Activated B cell treated with CpG ODN at 0.5 μM for 24 hours (primary cell): ENCODE measurements at regions not wholly inside any gene's neighbourhood (a gene's known extent, or its start where the extent isn't known, plus 50 kb on each side); places are given as distances from the start of the nearest gene placed in this dataset.

Source experiments
- ATAC-seq: fragments of 200-7000 bp; cut with Tn5 transposase; one replicate; pipeline ENCODE4 v1.10.0; 2021; ENCODE audit warnings: low read depth, mild to moderate bottlenecking, moderate library complexity
- CTCF ChIA-PET: fragments of 350-600 bp; sonication (Branson Sonifier 250); formaldehyde crosslinking; loops from one replicate; lab custom pipeline; 2021; ENCODE audit warnings: antibody characterized with exemption; lab: Charles Lee
- POLR2A ChIA-PET: fragments of 350-600 bp; sonication (Branson Sonifier 250); formaldehyde crosslinking; loops from one replicate; lab custom pipeline; 2021; ENCODE audit warnings: antibody characterized with exemption; lab: Charles Lee
- DNase-seq: peaks from one replicate; pipeline ENCODE4 v3.0.0; 2022
- H3K27ac Mint-ChIP-seq: one replicate; pipeline ENCODE4 v1.8.0; 2020; ENCODE audit warnings: mixed read lengths
- H3K27me3 Mint-ChIP-seq: one replicate; pipeline ENCODE4 v1.8.0; 2021; ENCODE audit warnings: mixed read lengths
- H3K36me3 Mint-ChIP-seq: one replicate; pipeline ENCODE4 v1.8.0; 2021; ENCODE audit warnings: low read depth, mixed read lengths
- H3K4me1 Mint-ChIP-seq: one replicate; pipeline ENCODE4 v1.8.0; 2021; ENCODE audit warnings: mixed read lengths
- H3K4me3 Mint-ChIP-seq: one replicate; pipeline ENCODE4 v1.8.0; 2020; ENCODE audit warnings: mild to moderate bottlenecking, mixed read lengths
- H3K9me3 Mint-ChIP-seq: one replicate; pipeline ENCODE4 v1.8.0; 2020; ENCODE audit warnings: mixed read lengths
- intact Hi-C: fragments of 100-400 bp; cut with micrococcal nuclease; formaldehyde crosslinking; loops from one replicate; pipeline ENCODE4 v1.15.1; 2024
- TF ChIP-seq, protein P1 (sequence below): fragments of 200-600 bp; IDR thresholded peaks from one replicate; pipeline ENCODE4 v1.8.0; 2022; ENCODE audit warnings: antibody characterized with exemption, mild to moderate bottlenecking

- no peak overlapping the region for H3K4me3 Mint-ChIP-seq
- no peak overlapping the region for H3K27ac Mint-ChIP-seq
- DNase-seq (no peak), ATAC-seq (no peak)
- no peaks in the 10 kb centered on the region for H3K36me3 Mint-ChIP-seq
- H3K27me3 Mint-ChIP-seq = no peaks in the 10 kb centered on the region
- ChIA-PET POLR2A (no interaction called here), CTCF (no interaction called here)
- intact Hi-C loops = no loop called here
- no peaks in the 10 kb centered on the region for H3K9me3 Mint-ChIP-seq
- no peaks in the 10 kb centered on the region for H3K4me1 Mint-ChIP-seq
- TF ChIP-seq, protein P1, sequence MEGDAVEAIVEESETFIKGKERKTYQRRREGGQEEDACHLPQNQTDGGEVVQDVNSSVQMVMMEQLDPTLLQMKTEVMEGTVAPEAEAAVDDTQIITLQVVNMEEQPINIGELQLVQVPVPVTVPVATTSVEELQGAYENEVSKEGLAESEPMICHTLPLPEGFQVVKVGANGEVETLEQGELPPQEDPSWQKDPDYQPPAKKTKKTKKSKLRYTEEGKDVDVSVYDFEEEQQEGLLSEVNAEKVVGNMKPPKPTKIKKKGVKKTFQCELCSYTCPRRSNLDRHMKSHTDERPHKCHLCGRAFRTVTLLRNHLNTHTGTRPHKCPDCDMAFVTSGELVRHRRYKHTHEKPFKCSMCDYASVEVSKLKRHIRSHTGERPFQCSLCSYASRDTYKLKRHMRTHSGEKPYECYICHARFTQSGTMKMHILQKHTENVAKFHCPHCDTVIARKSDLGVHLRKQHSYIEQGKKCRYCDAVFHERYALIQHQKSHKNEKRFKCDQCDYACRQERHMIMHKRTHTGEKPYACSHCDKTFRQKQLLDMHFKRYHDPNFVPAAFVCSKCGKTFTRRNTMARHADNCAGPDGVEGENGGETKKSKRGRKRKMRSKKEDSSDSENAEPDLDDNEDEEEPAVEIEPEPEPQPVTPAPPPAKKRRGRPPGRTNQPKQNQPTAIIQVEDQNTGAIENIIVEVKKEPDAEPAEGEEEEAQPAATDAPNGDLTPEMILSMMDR = no peak
Measured at GRCh38 chr5:29054694-29055093, 2016.3 kb upstream of the CDH9 start.

DNA sequence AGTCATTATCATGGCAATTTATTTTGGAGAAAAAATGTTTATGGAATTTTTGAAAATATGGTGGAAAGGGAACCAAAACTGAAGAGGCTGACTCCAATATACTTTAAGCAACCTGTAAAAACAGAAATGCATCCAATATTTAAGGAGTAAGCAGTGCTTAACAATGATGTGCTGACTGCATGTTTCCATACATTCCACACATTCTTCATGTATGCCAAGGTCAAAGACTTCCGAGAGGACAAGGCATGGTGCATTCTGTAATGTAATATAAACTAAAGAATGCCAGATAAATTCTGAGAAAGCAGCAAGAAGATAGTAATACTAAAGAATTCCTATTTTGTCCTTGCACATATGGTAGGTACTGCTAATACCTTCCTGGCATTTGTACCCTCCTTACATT is 2015.9 kb upstream of the CDH9 start:
- no peak for ATAC-seq
- POLR2A ChIA-PET = no interaction called here
- H3K4me1 Mint-ChIP-seq = no peaks in the 10 kb centered on the region

GRCh38 chr5:29051509-29051908 is 2013.1 kb upstream of the CDH9 start:
- TF ChIP-seq, protein P1 = no peak
- POLR2A ChIA-PET = no interaction called here

More for the DNA sequence above, 2015.9 kb upstream of the CDH9 start:
- DNase-seq = no peak
- CTCF ChIA-PET = no interaction called here
- Mint-ChIP-seq H3K9me3 (no peaks in the 10 kb centered on the region), H3K36me3 (no peaks in the 10 kb centered on the region), H3K27me3 (no peaks in the 10 kb centered on the region), H3K27ac (no peak overlapping the region), H3K4me3 (no peak overlapping the region)
- intact Hi-C loops = no loop called here
- TF ChIP-seq, protein P1 = no peak

DNA sequence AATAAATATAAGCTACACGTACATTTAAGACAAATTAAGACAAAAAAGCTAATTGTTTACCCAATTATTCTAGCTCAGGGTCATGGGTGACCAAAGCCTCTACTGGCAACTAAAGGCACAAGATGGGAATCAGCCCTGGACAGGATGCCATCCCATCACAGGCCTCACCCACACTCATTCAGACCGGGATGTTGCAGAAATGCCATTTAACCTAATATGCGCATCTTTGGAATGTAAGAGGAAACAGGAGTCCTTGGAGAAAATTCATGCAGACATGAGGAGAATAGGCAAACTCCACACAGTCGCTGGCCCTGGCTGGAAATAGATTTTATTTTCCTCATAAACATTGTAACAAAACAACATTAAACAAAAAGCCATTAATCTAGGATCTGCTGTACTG is 2003.8 kb upstream of the CDH9 start:
- ChIA-PET CTCF (no interaction called here), POLR2A (no interaction called here)
- H3K27me3 Mint-ChIP-seq = no peaks in the 10 kb centered on the region
- no peak overlapping the region for H3K27ac Mint-ChIP-seq
- no peak overlapping the region for H3K4me3 Mint-ChIP-seq
- ATAC-seq = no peak
- no peaks in the 10 kb centered on the region for H3K4me1 Mint-ChIP-seq
- TF ChIP-seq, protein P1 = no peak
- no peaks in the 10 kb centered on the region for H3K36me3 Mint-ChIP-seq
- intact Hi-C loops = no loop called here
- DNase-seq = no peak
- no peaks in the 10 kb centered on the region for H3K9me3 Mint-ChIP-seq

More at GRCh38 chr5:29051509-29051908, 2013.1 kb upstream of the CDH9 start:
- Mint-ChIP-seq H3K9me3 (no peaks in the 10 kb centered on the region), H3K36me3 (no peaks in the 10 kb centered on the region), H3K27ac (no peak overlapping the region), H3K4me3 (no peak overlapping the region), H3K4me1 (no peaks in the 10 kb centered on the region), H3K27me3 (no peaks in the 10 kb centered on the region)
- CTCF ChIA-PET = no interaction called here
- DNase-seq (no peak), ATAC-seq (no peak)
- intact Hi-C loops = no loop called here

DNA sequence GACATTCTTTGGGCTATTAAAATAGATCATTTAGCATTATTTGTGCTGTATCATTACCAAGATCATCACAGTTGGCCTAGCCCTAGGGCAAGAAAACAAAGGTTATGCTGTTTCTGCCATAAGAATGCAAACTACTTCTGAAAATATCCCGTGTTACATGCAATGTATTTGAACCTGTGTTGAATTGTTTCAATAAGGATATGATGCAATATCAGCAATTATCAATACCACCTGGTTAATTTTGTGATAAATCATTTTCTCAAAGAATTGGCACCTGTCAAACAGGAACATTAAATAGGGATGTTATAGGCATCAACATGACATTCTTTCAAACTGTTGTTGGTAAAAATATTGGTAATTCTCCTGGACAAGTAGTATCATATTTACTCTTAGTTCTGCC is 2002.0 kb upstream of the CDH9 start:
- ChIA-PET POLR2A (no interaction called here), CTCF (no interaction called here)
- Mint-ChIP-seq H3K36me3 (no peaks in the 10 kb centered on the region), H3K27ac (no peak overlapping the region), H3K27me3 (no peaks in the 10 kb centered on the region), H3K9me3 (no peaks in the 10 kb centered on the region), H3K4me1 (no peaks in the 10 kb centered on the region), H3K4me3 (no peak overlapping the region)
- DNase-seq = no peak
- no peak for ATAC-seq
- TF ChIP-seq, protein P1 = no peak
- intact Hi-C loops = no loop called here
